GM12873 (cell line): ENCODE measurements at regions not wholly inside any gene's neighbourhood (a gene's known extent, or its start where the extent isn't known, plus 50 kb on each side); places are given as distances from the start of the nearest gene placed in this dataset.

Experiments used
- CTCF ChIP-seq: IDR thresholded peaks from 2 replicates; pipeline ENCODE4 v1.5.1; 2012; ENCODE audit warnings: low read depth, mild to moderate bottlenecking, moderate library complexity, low read length, control low read depth; ENCODE audit not compliant: insufficient read depth; ENCODE audit errors: missing control alignments

GRCh38 chr2:390959-391358 is 103.1 kb upstream of the ALKAL2 start:
- TF ChIP-seq CTCF = no peak

- TF ChIP-seq CTCF = no peak
Measured at GRCh38 chr2:387980-388421, 100.1 kb upstream of the ALKAL2 start.

GRCh38 chr2:386406-387103 is 98.7 kb upstream of the ALKAL2 start:
- no peak for TF ChIP-seq CTCF

GRCh38 chr2:385785-386184 is 97.9 kb upstream of the ALKAL2 start:
- TF ChIP-seq CTCF = no peak

GRCh38 chr2:385061-385460 is 97.2 kb upstream of the ALKAL2 start:
- TF ChIP-seq CTCF = no peak

GRCh38 chr2:383888-384287 is 96.0 kb upstream of the ALKAL2 start:
- no peak for TF ChIP-seq CTCF

GRCh38 chr2:383178-383577 is 95.3 kb upstream of the ALKAL2 start:
- no peak for TF ChIP-seq CTCF
